Panc1 (cell line): ENCODE measurements at regions not wholly inside any gene's neighbourhood (a gene's known extent, or its start where the extent isn't known, plus 50 kb on each side); places are given as distances from the start of the nearest gene placed in this dataset.

ENCODE experiments used
- CTCF ChIP-seq: fragments of 450-650 bp; IDR thresholded peaks from 2 replicates; pipeline ENCODE4 v1.5.1; 2017; ENCODE audit warnings: mild to moderate bottlenecking
- POLR2AphosphoS5 ChIP-seq: IDR thresholded peaks from 2 replicates; pipeline ENCODE4 v1.6.1; 2012; ENCODE audit warnings: mild to moderate bottlenecking, low read depth, low read length, moderate library complexity

GRCh38 chr13:40446365-40446764 is 220.1 kb downstream of the FOXO1 start:
- TF ChIP-seq CTCF: no peak
- TF ChIP-seq POLR2AphosphoS5: no peak
